H9 (cell line): ENCODE measurements at regions not wholly inside any gene's neighbourhood (a gene's known extent, or its start where the extent isn't known, plus 50 kb on each side); places are given as distances from the start of the nearest gene placed in this dataset.
A peak's percentile ranks its signal among the peaks of the same experiment; 100 is the strongest.

ENCODE experiments used
- DNase-seq: peaks from one replicate; pipeline ENCODE4 v3.0.0-alpha.2; 2017
- H2AFZ ChIP-seq: one replicate; pipeline ENCODE4 v1.6.1; 2013; ENCODE audit warnings: mild to moderate bottlenecking, low read length, control low read depth, moderate library complexity
- H2AK5ac ChIP-seq: 2 replicates; pipeline ENCODE4 v1.6.1; 2013; ENCODE audit warnings: low read length, control low read depth, mixed read lengths; ENCODE audit not compliant: insufficient read length
- H2BK120ac ChIP-seq: one replicate; pipeline ENCODE4 v1.6.1; 2013; ENCODE audit warnings: low read depth, mild to moderate bottlenecking, low read length, control low read depth, inconsistent platforms; ENCODE audit not compliant: poor library complexity, severe bottlenecking
- H2BK12ac ChIP-seq: 2 replicates; pipeline ENCODE4 v1.6.1; 2013; ENCODE audit warnings: low read length, control low read depth, mixed read lengths, low read depth; ENCODE audit not compliant: insufficient read length
- H2BK15ac ChIP-seq: 2 replicates; pipeline ENCODE4 v1.6.1; 2013; ENCODE audit warnings: low read depth, low read length, control low read depth
- H2BK20ac ChIP-seq: one replicate; pipeline ENCODE4 v1.6.1; 2013; ENCODE audit warnings: low read depth, mild to moderate bottlenecking, low read length, control low read depth, inconsistent platforms; ENCODE audit not compliant: poor library complexity, severe bottlenecking
- H2BK5ac ChIP-seq: 2 replicates; pipeline ENCODE4 v1.6.1; 2013; ENCODE audit warnings: low read length, control low read depth, mixed read lengths; ENCODE audit not compliant: insufficient read length
- H3K14ac ChIP-seq: 2 replicates; pipeline ENCODE4 v1.6.1; 2013; ENCODE audit warnings: low read length, control low read depth; ENCODE audit not compliant: insufficient read depth
- H3K18ac ChIP-seq: 2 replicates; pipeline ENCODE4 v1.6.1; 2013; ENCODE audit warnings: low read depth, mild to moderate bottlenecking, mixed read lengths, low read length, control low read depth; ENCODE audit not compliant: insufficient read length
- H3K23ac ChIP-seq: 2 replicates; pipeline ENCODE4 v1.6.1; 2013; ENCODE audit warnings: low read length, control low read depth, mixed read lengths, low read depth; ENCODE audit not compliant: insufficient read length
- H3K23me2 ChIP-seq: 2 replicates; pipeline ENCODE4 v1.6.1; 2013; ENCODE audit warnings: low read depth, mild to moderate bottlenecking, mixed read lengths, low read length, control low read depth; ENCODE audit not compliant: insufficient read length, poor library complexity, severe bottlenecking
- H3K27ac ChIP-seq: 2 replicates; pipeline ENCODE4 v1.5.1; 2013; ENCODE audit warnings: low read length, control low read depth, mixed read lengths, low read depth; ENCODE audit not compliant: insufficient read length
- H3K27me3 ChIP-seq: 2 replicates; pipeline ENCODE4 v1.6.1; 2013; ENCODE audit warnings: low read length, control low read depth, inconsistent platforms; ENCODE audit not compliant: insufficient read depth
- H3K4ac ChIP-seq: 2 replicates; pipeline ENCODE4 v1.6.1; 2013; ENCODE audit warnings: low read depth, mild to moderate bottlenecking, control low read depth, inconsistent platforms, low read length, moderate library complexity
- H3K4me1 ChIP-seq: 2 replicates; pipeline ENCODE4 v1.6.1; 2013; ENCODE audit warnings: low read length, control low read depth, inconsistent platforms; ENCODE audit not compliant: insufficient read depth
- H3K4me2 ChIP-seq: 2 replicates; pipeline ENCODE4 v1.6.1; 2013; ENCODE audit warnings: low read length, control low read depth, mixed read lengths; ENCODE audit not compliant: insufficient read length, insufficient read depth
- H3K56ac ChIP-seq: 2 replicates; pipeline ENCODE4 v1.6.1; 2013; ENCODE audit warnings: low read depth, mild to moderate bottlenecking, mixed read lengths, low read length, control low read depth; ENCODE audit not compliant: insufficient read length
- H3K79me1 ChIP-seq: 2 replicates; pipeline ENCODE4 v1.6.1; 2013; ENCODE audit warnings: low read depth, mild to moderate bottlenecking, moderate library complexity, low read length, control low read depth, inconsistent platforms; ENCODE audit not compliant: insufficient read depth, poor library complexity, severe bottlenecking
- H3K79me2 ChIP-seq: 2 replicates; pipeline ENCODE4 v1.6.1; 2013; ENCODE audit warnings: low read length, control low read depth, inconsistent platforms; ENCODE audit not compliant: insufficient read depth
- H3K9ac ChIP-seq: 2 replicates; pipeline ENCODE4 v1.6.1; 2013; ENCODE audit warnings: low read length, control low read depth, mixed read lengths; ENCODE audit not compliant: insufficient read length; ENCODE audit errors: extremely low read depth
- H3K9me3 ChIP-seq: one replicate; pipeline ENCODE4 v1.6.1; 2013; ENCODE audit warnings: low read depth, low read length, inconsistent platforms; ENCODE audit not compliant: control insufficient read depth
- H3T11ph ChIP-seq: one replicate; pipeline ENCODE4 v1.6.1; 2013; ENCODE audit warnings: mild to moderate bottlenecking, low read length, control low read depth, inconsistent platforms
- H4K20me1 ChIP-seq: one replicate; pipeline ENCODE4 v1.6.1; 2013; ENCODE audit not compliant: control insufficient read depth, insufficient read length, insufficient read depth
- H4K5ac ChIP-seq: 2 replicates; pipeline ENCODE4 v1.6.1; 2013; ENCODE audit warnings: low read depth, mild to moderate bottlenecking, mixed read lengths, low read length, control low read depth; ENCODE audit not compliant: insufficient read length
- H4K8ac ChIP-seq: replicated peaks from 2 replicates; pipeline ENCODE4 v1.6.1; 2013; ENCODE audit warnings: low read length, control low read depth, mixed read lengths, low read depth; ENCODE audit not compliant: insufficient read length
- H4K91ac ChIP-seq: 2 replicates; pipeline ENCODE4 v1.6.1; 2013; ENCODE audit warnings: low read depth, mild to moderate bottlenecking, moderate library complexity, mixed read lengths, low read length, control low read depth; ENCODE audit not compliant: insufficient read length
- H3K27ac Mint-ChIP-seq, 3 experiments: 2 replicates in 2 of 3; 3 replicates in 1 of 3; pipeline ENCODE4 v1.8.0; 2020 to 2021; ENCODE audit warnings: mixed read lengths in 3 of 3, mild to moderate bottlenecking in 1 of 3, moderate library complexity in 1 of 3
- H3K27me3 Mint-ChIP-seq: 2 replicates; pipeline ENCODE4 v1.8.0; 2021; ENCODE audit warnings: low read depth, mild to moderate bottlenecking, moderate library complexity, mixed read lengths
- H3K36me3 Mint-ChIP-seq, 3 experiments: 2 replicates in 2 of 3; 3 replicates in 1 of 3; pipeline ENCODE4 v1.8.0; 2020 to 2021; ENCODE audit warnings: low read depth in 3 of 3, mixed read lengths in 3 of 3; ENCODE audit not compliant: insufficient read depth in 1 of 3
- H3K4me1 Mint-ChIP-seq, 2 experiments: 2 replicates each; pipeline ENCODE4 v1.8.0; 2020; ENCODE audit warnings: mixed read lengths in 2 of 2
- H3K4me3 Mint-ChIP-seq, 2 experiments: 2 replicates in 1 of 2; 3 replicates in 1 of 2; pipeline ENCODE4 v1.8.0; 2020 to 2021; ENCODE audit warnings: mild to moderate bottlenecking in 2 of 2, mixed read lengths in 2 of 2, moderate library complexity in 1 of 2
- H3K9me3 Mint-ChIP-seq, 2 experiments: 2 replicates in 1 of 2; 3 replicates in 1 of 2; pipeline ENCODE4 v1.8.0; 2020; ENCODE audit warnings: mild to moderate bottlenecking in 2 of 2, mixed read lengths in 2 of 2, moderate library complexity in 1 of 2
- CTCF ChIP-seq: fragments of 200-600 bp; sonication (generic); conservative IDR thresholded peaks from 3 replicates; pipeline ENCODE4 v1.8.0; 2021; ENCODE audit warnings: antibody characterized with exemption, mild to moderate bottlenecking
- WGBS: extraction: QIAGEN DNeasy Blood & Tissue Kit; methylation state at CpG from one replicate; pipeline ENCODE4 v1.1.7; 2013; ENCODE audit warnings: missing lambda C conversion rate, low lambda C conversion rate, mixed read lengths; ENCODE audit not compliant: insufficient read length; ENCODE audit errors: extremely low coverage; 5-methylcytosine and 5-hydroxymethylcytosine counted together

DNA sequence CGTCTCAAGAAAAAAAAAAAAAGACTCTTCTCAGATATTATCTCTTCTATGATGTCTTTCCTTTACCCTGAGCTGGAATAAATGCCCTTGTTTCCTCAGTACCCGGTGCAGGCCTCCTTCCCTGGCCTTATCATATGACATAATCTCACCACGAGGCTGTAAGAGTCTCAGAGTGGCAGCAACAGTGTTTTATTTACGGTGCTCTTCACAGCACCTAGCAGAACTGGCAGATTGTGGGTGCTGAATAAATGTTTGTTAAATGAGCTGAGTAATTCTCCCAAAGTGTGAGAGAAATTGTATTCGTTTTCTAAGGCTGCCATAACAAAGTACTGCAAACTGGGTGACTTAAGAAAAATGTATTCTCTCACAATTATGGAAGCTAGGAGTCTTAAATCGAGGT, 82.8 kb upstream of the CD28 start:
- Histone ChIP-seq H3K27ac (no peak overlapping the region), H3K56ac (no peak overlapping the region), H4K91ac (no peak overlapping the region), H3T11ph (no peak overlapping the region), H3K79me1 (no peaks in the 10 kb centered on the region), H2AFZ (peak overlapping the region; percentile 40), H2BK15ac (no peak overlapping the region), H2AK5ac (no peak overlapping the region), H3K4me2 (no peak overlapping the region), H3K23ac (no peak overlapping the region), H4K20me1 (no peaks in the 10 kb centered on the region), H2BK120ac (no peak overlapping the region), H2BK12ac (no peak overlapping the region), H3K79me2 (no peaks in the 10 kb centered on the region), H3K27me3 (no peaks in the 10 kb centered on the region), H3K4me1 (no peaks in the 10 kb centered on the region), H4K8ac (no peak overlapping the region), H4K5ac (no peak overlapping the region), H3K14ac (no peak overlapping the region), H3K18ac (no peak overlapping the region), H3K9ac (no peak overlapping the region), H3K9me3 (no peaks in the 10 kb centered on the region), H2BK20ac (no peak overlapping the region), H2BK5ac (no peak overlapping the region), H3K4ac (no peak overlapping the region), H3K23me2 (no peaks in the 10 kb centered on the region)
- H3K9me3 Mint-ChIP-seq, result no peaks in the 10 kb centered on the region; a peak in 1 of 5 replicates
- H3K27ac Mint-ChIP-seq, result no peak overlapping the region; a peak in 1 of 7 replicates
- H3K36me3 Mint-ChIP-seq, result no peaks in the 10 kb centered on the region
- H3K4me1 Mint-ChIP-seq, result no peaks in the 10 kb centered on the region; a peak in 1 of 4 replicates
- DNase-seq, result no peak
- H3K4me3 Mint-ChIP-seq, result no peak overlapping the region
- no CpG with 5 or more reads among the region's 6 CpGs for WGBS
- no peak for TF ChIP-seq CTCF
- H3K27me3 Mint-ChIP-seq, result no peaks in the 10 kb centered on the region
